Astrocyte of the cerebellum (primary cell): ENCODE measurements at regions not wholly inside any gene's neighbourhood (a gene's known extent, or its start where the extent isn't known, plus 50 kb on each side); places are given as distances from the start of the nearest gene placed in this dataset.

ENCODE experiments used
- DNase-seq: peaks from one replicate; pipeline ENCODE4 v3.0.0-alpha.2; 2011; ENCODE audit warnings: low read depth
- H3K4me3 ChIP-seq: 2 replicates; pipeline ENCODE4 v1.5.1; 2011; ENCODE audit warnings: mild to moderate bottlenecking, low read depth, low read length, moderate library complexity
- in situ Hi-C: cut with HindIII; loops from 2 replicates; pipeline ENCODE4 v1.10.0; 2017; ENCODE audit warnings: low sequenced_read_pairs
- TF ChIP-seq, protein P1 (sequence below): IDR thresholded peaks from 2 replicates; pipeline ENCODE4 v1.5.1; 2012; ENCODE audit warnings: low read length, low read depth, moderate library complexity, mild to moderate bottlenecking; ENCODE audit errors: missing control alignments

- H3K4me3 ChIP-seq, result no peak overlapping the region
- TF ChIP-seq, protein P1, sequence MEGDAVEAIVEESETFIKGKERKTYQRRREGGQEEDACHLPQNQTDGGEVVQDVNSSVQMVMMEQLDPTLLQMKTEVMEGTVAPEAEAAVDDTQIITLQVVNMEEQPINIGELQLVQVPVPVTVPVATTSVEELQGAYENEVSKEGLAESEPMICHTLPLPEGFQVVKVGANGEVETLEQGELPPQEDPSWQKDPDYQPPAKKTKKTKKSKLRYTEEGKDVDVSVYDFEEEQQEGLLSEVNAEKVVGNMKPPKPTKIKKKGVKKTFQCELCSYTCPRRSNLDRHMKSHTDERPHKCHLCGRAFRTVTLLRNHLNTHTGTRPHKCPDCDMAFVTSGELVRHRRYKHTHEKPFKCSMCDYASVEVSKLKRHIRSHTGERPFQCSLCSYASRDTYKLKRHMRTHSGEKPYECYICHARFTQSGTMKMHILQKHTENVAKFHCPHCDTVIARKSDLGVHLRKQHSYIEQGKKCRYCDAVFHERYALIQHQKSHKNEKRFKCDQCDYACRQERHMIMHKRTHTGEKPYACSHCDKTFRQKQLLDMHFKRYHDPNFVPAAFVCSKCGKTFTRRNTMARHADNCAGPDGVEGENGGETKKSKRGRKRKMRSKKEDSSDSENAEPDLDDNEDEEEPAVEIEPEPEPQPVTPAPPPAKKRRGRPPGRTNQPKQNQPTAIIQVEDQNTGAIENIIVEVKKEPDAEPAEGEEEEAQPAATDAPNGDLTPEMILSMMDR, result no peak
- in situ Hi-C loops, result no loop called here
- DNase-seq, result no peak
Measured at GRCh38 chrX:94366616-94367015, 692.6 kb downstream of the FAM133A start.

DNA sequence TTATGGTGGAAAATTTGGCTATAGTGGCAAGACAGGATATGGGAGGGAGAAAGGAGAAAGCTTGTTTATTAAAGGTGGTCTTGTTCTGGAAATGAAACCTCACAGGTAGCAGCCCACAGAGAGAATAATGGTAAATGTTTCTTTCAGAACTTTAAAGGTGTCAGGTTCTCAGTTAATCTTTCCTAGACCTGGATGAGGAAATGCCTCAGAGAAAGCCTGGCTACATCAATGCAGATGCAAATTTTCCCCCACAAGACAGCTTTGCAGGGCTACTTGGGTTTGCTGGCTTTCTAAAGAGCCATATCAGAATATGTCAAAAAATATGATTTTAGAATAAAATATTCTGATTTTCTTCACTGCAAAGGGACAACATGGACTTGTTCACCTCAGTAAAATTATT is 715.0 kb downstream of the FAM133A start:
- no peak overlapping the region for H3K4me3 ChIP-seq
- in situ Hi-C loops, result no loop called here
- no peak for DNase-seq
- TF ChIP-seq, protein P1, result no peak

- no peak for DNase-seq
- no peak overlapping the region for H3K4me3 ChIP-seq
- in situ Hi-C loops, result no loop called here
- TF ChIP-seq, protein P1, result no peak
Measured at GRCh38 chrX:94400488-94400887, 726.5 kb downstream of the FAM133A start.

DNA sequence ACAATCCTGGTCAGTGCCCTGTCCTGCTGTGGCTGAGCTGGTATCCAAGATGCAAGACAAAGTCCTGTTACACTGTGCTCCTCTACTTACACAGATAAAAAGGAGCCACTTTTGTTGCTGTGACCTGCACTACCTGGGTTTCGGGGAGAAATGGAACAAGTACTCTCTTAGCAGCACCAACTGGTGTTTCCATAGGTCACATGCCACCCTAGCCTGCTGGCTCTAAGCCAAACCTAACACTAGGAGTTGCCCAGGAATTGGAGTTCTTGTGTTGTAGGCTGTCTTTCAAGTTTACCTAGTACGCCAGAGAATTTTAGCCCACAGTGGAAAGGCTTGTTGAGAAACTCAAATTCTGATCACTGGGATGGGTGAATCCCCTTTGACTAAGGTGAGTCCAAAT is 727.4 kb downstream of the FAM133A start:
- in situ Hi-C loops, result no loop called here
- TF ChIP-seq, protein P1, result no peak
- no peak for DNase-seq
- H3K4me3 ChIP-seq, result no peak overlapping the region

DNA sequence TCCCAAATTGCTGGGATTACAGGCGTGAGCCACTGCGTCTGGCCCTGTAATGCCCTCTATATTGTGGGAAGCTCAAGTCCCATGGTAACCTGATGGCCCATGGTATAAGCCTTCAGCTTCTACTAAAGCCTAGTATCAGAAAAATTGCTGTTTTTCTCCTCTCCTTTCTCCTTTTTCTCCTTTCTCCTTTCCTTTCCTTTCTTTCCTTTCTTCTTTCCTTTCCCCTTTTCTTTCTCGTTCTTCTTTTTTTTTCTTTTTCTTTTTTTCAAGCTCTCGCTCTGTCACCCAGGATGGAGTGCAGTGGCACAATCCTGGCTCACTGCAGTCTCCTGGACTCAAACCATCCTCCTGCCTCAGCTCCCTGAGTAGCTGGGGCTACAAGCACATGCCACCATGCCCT is 740.7 kb downstream of the FAM133A start:
- no peak for DNase-seq
- in situ Hi-C loops, result no loop called here
- H3K4me3 ChIP-seq, result no peak overlapping the region
- TF ChIP-seq, protein P1, result no peak

DNA sequence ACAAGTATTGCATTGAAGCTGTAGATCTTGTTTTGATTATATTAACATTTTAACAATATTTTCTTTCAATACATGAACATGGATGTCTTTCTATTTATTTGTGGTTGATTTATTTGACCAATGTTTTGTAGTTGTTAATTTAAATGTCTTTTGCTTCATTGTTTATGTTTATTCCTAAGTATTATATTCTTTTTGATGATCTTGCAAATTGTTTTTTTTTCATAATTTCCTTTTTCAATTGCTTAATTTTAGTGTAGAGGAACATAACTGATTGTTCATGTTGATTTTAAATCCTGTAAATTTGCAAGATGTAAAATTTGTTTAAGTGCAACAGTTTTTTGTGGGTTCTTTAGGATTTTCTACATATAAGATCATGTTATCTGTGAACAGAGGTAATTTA is 744.1 kb downstream of the FAM133A start:
- in situ Hi-C loops, result no loop called here
- H3K4me3 ChIP-seq, result no peak overlapping the region
- TF ChIP-seq, protein P1, result no peak
- no peak for DNase-seq

GRCh38 chrX:94424456-94424855 is 750.5 kb downstream of the FAM133A start:
- in situ Hi-C loops, result no loop called here
- TF ChIP-seq, protein P1, result no peak
- no peak for DNase-seq
- no peak overlapping the region for H3K4me3 ChIP-seq
